ENCODE measurements at regions not wholly inside any gene's neighbourhood (a gene's known extent, or its start where the extent isn't known, plus 50 kb on each side); places are given as distances from the start of the nearest gene placed in this dataset.

GRCh38 chr1:218048828-218049420 is 236.2 kb upstream of the RRP15 start:
- TF ChIP-seq ARNTL (CRISPR knock-in tag; IDR thresholded peaks at IDR 0.05; ENCODE audit: borderline replicate concordance, low read depth) (no peak), PPARA (CRISPR knock-in tag; IDR thresholded peaks at IDR 0.05; ENCODE audit: borderline replicate concordance) (no peak), ZC3H10 (CRISPR knock-in tag; IDR thresholded peaks at IDR 0.05) (no peak), RARB (CRISPR knock-in tag; IDR thresholded peaks at IDR 0.05) (no peak), TOX (CRISPR knock-in tag; IDR thresholded peaks at IDR 0.05; ENCODE audit: borderline replicate concordance) (no peak), ZNF8 (CRISPR knock-in tag; IDR thresholded peaks at IDR 0.05) (no peak), POU6F1 (CRISPR knock-in tag; IDR thresholded peaks at IDR 0.05; ENCODE audit: borderline replicate concordance, low read depth) (no peak), TCF4 (CRISPR knock-in tag; IDR thresholded peaks at IDR 0.05; ENCODE audit: borderline replicate concordance) (no peak), PATZ1 (CRISPR knock-in tag; IDR thresholded peaks at IDR 0.05; ENCODE audit: borderline replicate concordance) (no peak), OSR1 (CRISPR knock-in tag; IDR thresholded peaks at IDR 0.05) (no peak), CREB5 (CRISPR knock-in tag; IDR thresholded peaks at IDR 0.05; ENCODE audit: low read depth) (no peak)

All from SK-N-SH treated with all-trans-retinoic acid at 6 μM for 48 hours (cell line).